H7 (cell line): ENCODE measurements at regions not wholly inside any gene's neighbourhood (a gene's known extent, or its start where the extent isn't known, plus 50 kb on each side); places are given as distances from the start of the nearest gene placed in this dataset.

ENCODE experiments used
- DNase-seq: peaks from one replicate; pipeline ENCODE4 v3.0.0; 2012
- H3K27me3 ChIP-seq: 2 replicates; pipeline ENCODE4 v1.6.0; 2011; ENCODE audit warnings: mild to moderate bottlenecking, low read length; ENCODE audit not compliant: control insufficient read depth, insufficient read depth
- H3K36me3 ChIP-seq: replicated peaks from 2 replicates; pipeline ENCODE4 v1.5.1; 2011; ENCODE audit warnings: low read length; ENCODE audit not compliant: control insufficient read depth, insufficient read depth
- H3K4me3 ChIP-seq: 2 replicates; pipeline ENCODE4 v1.5.1; 2011; ENCODE audit warnings: low read depth, mild to moderate bottlenecking, control low read depth, low read length, moderate library complexity; ENCODE audit not compliant: insufficient read depth

- H3K36me3 ChIP-seq = no peaks in the 10 kb centered on the region
- no peaks in the 10 kb centered on the region for H3K27me3 ChIP-seq
- no peak overlapping the region for H3K4me3 ChIP-seq
- no peak for DNase-seq
Observed at GRCh38 chr10:2676455-2676854, 390.9 kb upstream of the PFKP start.

GRCh38 chr10:2674451-2674850 is 392.9 kb upstream of the PFKP start:
- Histone ChIP-seq H3K4me3 (no peak overlapping the region), H3K36me3 (no peaks in the 10 kb centered on the region), H3K27me3 (no peaks in the 10 kb centered on the region)
- no peak for DNase-seq

- no peak for DNase-seq
- Histone ChIP-seq H3K4me3 (no peak overlapping the region), H3K36me3 (no peaks in the 10 kb centered on the region), H3K27me3 (no peaks in the 10 kb centered on the region)
Observed at GRCh38 chr10:2670864-2671263, 396.5 kb upstream of the PFKP start.

- H3K27me3 ChIP-seq = no peaks in the 10 kb centered on the region
- no peak overlapping the region for H3K4me3 ChIP-seq
- no peaks in the 10 kb centered on the region for H3K36me3 ChIP-seq
- DNase-seq = no peak
Observed at GRCh38 chr10:2665772-2666171, 401.6 kb upstream of the PFKP start.

- Histone ChIP-seq H3K36me3 (no peaks in the 10 kb centered on the region), H3K4me3 (no peak overlapping the region), H3K27me3 (no peaks in the 10 kb centered on the region)
- no peak for DNase-seq
Observed at GRCh38 chr10:2660276-2660675, 407.1 kb upstream of the PFKP start.

- DNase-seq = no peak
- Histone ChIP-seq H3K27me3 (no peaks in the 10 kb centered on the region), H3K36me3 (no peaks in the 10 kb centered on the region), H3K4me3 (no peak overlapping the region)
Observed at GRCh38 chr10:2659660-2660209, 407.6 kb upstream of the PFKP start.

GRCh38 chr10:2658780-2659179 is 408.6 kb upstream of the PFKP start:
- no peak for DNase-seq
- H3K36me3 ChIP-seq = no peaks in the 10 kb centered on the region
- H3K27me3 ChIP-seq = no peaks in the 10 kb centered on the region
- H3K4me3 ChIP-seq = no peak overlapping the region

GRCh38 chr10:2650328-2650727 is 417.0 kb upstream of the PFKP start:
- no peaks in the 10 kb centered on the region for H3K27me3 ChIP-seq
- H3K36me3 ChIP-seq = no peaks in the 10 kb centered on the region
- no peak for DNase-seq
- no peak overlapping the region for H3K4me3 ChIP-seq

GRCh38 chr10:2641028-2641427 is 426.3 kb upstream of the PFKP start:
- Histone ChIP-seq H3K27me3 (no peaks in the 10 kb centered on the region), H3K4me3 (no peak overlapping the region), H3K36me3 (no peaks in the 10 kb centered on the region)
- no peak for DNase-seq

- DNase-seq = no peak
- no peak overlapping the region for H3K4me3 ChIP-seq
- no peaks in the 10 kb centered on the region for H3K27me3 ChIP-seq
- H3K36me3 ChIP-seq = no peaks in the 10 kb centered on the region
Observed at GRCh38 chr10:2633630-2634029, 433.7 kb upstream of the PFKP start.

GRCh38 chr10:2631557-2632205 is 435.7 kb upstream of the PFKP start:
- Histone ChIP-seq H3K36me3 (no peaks in the 10 kb centered on the region), H3K27me3 (no peaks in the 10 kb centered on the region), H3K4me3 (no peak overlapping the region)
- no peak for DNase-seq

GRCh38 chr10:2628705-2629104 is 438.6 kb upstream of the PFKP start:
- no peak overlapping the region for H3K4me3 ChIP-seq
- no peak for DNase-seq
- no peaks in the 10 kb centered on the region for H3K36me3 ChIP-seq
- H3K27me3 ChIP-seq = no peaks in the 10 kb centered on the region

GRCh38 chr10:2627969-2628368 is 439.4 kb upstream of the PFKP start:
- DNase-seq = no peak
- Histone ChIP-seq H3K36me3 (no peaks in the 10 kb centered on the region), H3K27me3 (no peaks in the 10 kb centered on the region), H3K4me3 (no peak overlapping the region)

GRCh38 chr10:2625094-2625493 is 442.3 kb upstream of the PFKP start:
- Histone ChIP-seq H3K36me3 (no peaks in the 10 kb centered on the region), H3K27me3 (no peaks in the 10 kb centered on the region), H3K4me3 (no peak overlapping the region)
- DNase-seq = no peak

- no peak overlapping the region for H3K4me3 ChIP-seq
- H3K36me3 ChIP-seq = no peaks in the 10 kb centered on the region
- H3K27me3 ChIP-seq = no peaks in the 10 kb centered on the region
- peak; percentile 22 for DNase-seq
Observed at GRCh38 chr10:2623675-2624274, 443.6 kb upstream of the PFKP start.
